Esophagus muscularis mucosa (tissue), 4 donors: ENCODE measurements at regions not wholly inside any gene's neighbourhood (a gene's known extent, or its start where the extent isn't known, plus 50 kb on each side); places are given as distances from the start of the nearest gene placed in this dataset.
"Not testable (repeated sequence)": the region's sequence is repeated elsewhere in the genome, so short reads cannot be mapped to it uniquely, and the experiment has no call there.

Experiments used
- DNase-seq: peaks from one replicate; pipeline ENCODE4 v3.0.0-alpha.2; 2017; ENCODE audit errors: extremely low spot score
- H3K27ac ChIP-seq, 4 donors: fragments of 200-600 bp; sonication (generic); replicated peaks in 1 of 4; 1 replicate in 3 of 4; 2 replicates in 1 of 4; pipeline ENCODE4 v1.5.1; 2016 to 2019; ENCODE audit warnings: mild to moderate bottlenecking in 1 of 4
- H3K27me3 ChIP-seq, 4 donors: fragments of 200-600 bp; sonication (generic); one replicate each; pipeline versions ENCODE4 v1.5.1 to v1.6.0; 2016 to 2019
- H3K36me3 ChIP-seq, 4 donors: fragments of 200-600 bp; sonication (generic); one replicate each; pipeline ENCODE4 v1.5.1; 2016 to 2019
- H3K4me1 ChIP-seq, 4 donors: fragments of 200-600 bp; sonication (generic); one replicate each; pipeline ENCODE4 v1.5.1; 2016 to 2019
- H3K4me3 ChIP-seq, 4 donors: fragments of 200-600 bp; sonication (generic); 1 replicate in 2 of 4; 2 replicates in 2 of 4; pipeline ENCODE4 v1.5.1; 2016 to 2019; ENCODE audit warnings: mild to moderate bottlenecking in 4 of 4, moderate library complexity in 1 of 4
- H3K9me3 ChIP-seq, 4 donors: fragments of 200-600 bp; sonication (generic); 1 replicate in 3 of 4; 2 replicates in 1 of 4; pipeline ENCODE4 v1.5.1; 2016 to 2019
- CTCF ChIP-seq, 3 experiments: fragments of 200-600 bp in 2 of 3; fragments of 450-650 bp in 1 of 3; sonication (generic) in 2 of 3; IDR thresholded peaks; one replicate each; pipeline ENCODE4 v1.5.1; 2017 to 2019; ENCODE audit warnings: antibody characterized with exemption in 3 of 3, mild to moderate bottlenecking in 2 of 3, moderate library complexity in 1 of 3
- EP300 ChIP-seq: sonication (generic); formaldehyde crosslinking; IDR thresholded peaks from one replicate; pipeline ENCODE4 v1.6.1; 2017; ENCODE audit warnings: antibody characterized with exemption
- POLR2A ChIP-seq: fragments of 450-650 bp; IDR thresholded peaks from one replicate; pipeline ENCODE4 v1.6.1; 2017; ENCODE audit warnings: antibody characterized with exemption, moderate library complexity, mild to moderate bottlenecking, low read depth
- POLR2AphosphoS5 ChIP-seq, 2 donors: sonication (generic); formaldehyde crosslinking; IDR thresholded peaks; one replicate each; pipeline ENCODE4 v1.6.1; 2017; ENCODE audit warnings: antibody characterized with exemption in 2 of 2
- WGBS: methylation state at CpG from one replicate; pipeline ENCODE4 v1.1.5; 2018; 5-methylcytosine and 5-hydroxymethylcytosine counted together
- intact Hi-C: fragments of 100-400 bp; cut with DNase I; formaldehyde crosslinking; loops from one replicate; pipeline ENCODE4 v1.15.1; 2023

- Histone ChIP-seq H3K4me3 (no peak overlapping the region), H3K4me1 (peaks cover 0 to 6% (median 0%) of the 10 kb centered on the region in 4 donors), H3K36me3 (no peaks in the 10 kb centered on the region), H3K27ac (no peak overlapping the region), H3K9me3 (no peaks in the 10 kb centered on the region), H3K27me3 (no peaks in the 10 kb centered on the region)
- no peak for DNase-seq
- TF ChIP-seq CTCF (IDR thresholded peaks at IDR 0.05) (no peak), EP300 (no peak), POLR2AphosphoS5 (IDR thresholded peaks at IDR 0.05) (no peak), POLR2A (no peak)
- intact Hi-C loops = no loop called here
Measured at GRCh38 chr1:70820396-70820795, 227.2 kb downstream of the PTGER3 start.

GRCh38 chr1:70820995-70821394, 226.6 kb downstream of the PTGER3 start:
- H3K27ac ChIP-seq = no peak overlapping the region
- TF ChIP-seq POLR2AphosphoS5 (IDR thresholded peaks at IDR 0.05) (no peak), POLR2A (no peak), EP300 (no peak), CTCF (IDR thresholded peaks at IDR 0.05) (no peak)
- H3K4me1 ChIP-seq = peaks cover 0 to 6% (median 0%) of the 10 kb centered on the region in 4 donors
- no peaks in the 10 kb centered on the region for H3K9me3 ChIP-seq
- H3K36me3 ChIP-seq = no peaks in the 10 kb centered on the region
- WGBS = 61% methylated on average over 2 of the region's 2 CpGs
- no peaks in the 10 kb centered on the region for H3K27me3 ChIP-seq
- H3K4me3 ChIP-seq = no peak overlapping the region
- intact Hi-C loops = no loop called here
- no peak for DNase-seq

- no peak for DNase-seq
- intact Hi-C loops = no loop called here
- Histone ChIP-seq H3K27me3 (no peaks in the 10 kb centered on the region), H3K4me3 (no peak overlapping the region), H3K27ac (no peak overlapping the region), H3K4me1 (no peaks in the 10 kb centered on the region), H3K9me3 (peaks cover 0 to 2% (median 0%) of the 10 kb centered on the region in 4 donors), H3K36me3 (no peaks in the 10 kb centered on the region)
- no peak for TF ChIP-seq CTCF (IDR thresholded peaks at IDR 0.05)
- no peak for TF ChIP-seq POLR2A
- no peak for TF ChIP-seq EP300
- no peak for TF ChIP-seq POLR2AphosphoS5 (IDR thresholded peaks at IDR 0.05)
- 93% methylated on average over 3 of the region's 3 CpGs for WGBS
Measured at GRCh38 chr1:70826428-70826827, 221.2 kb downstream of the PTGER3 start.

GRCh38 chr1:70827030-70827429, 220.6 kb downstream of the PTGER3 start:
- WGBS = 95% methylated on average over 3 of the region's 3 CpGs
- Histone ChIP-seq H3K9me3 (peaks cover 0 to 6% (median 0%) of the 10 kb centered on the region in 4 donors), H3K27me3 (no peaks in the 10 kb centered on the region), H3K4me1 (no peaks in the 10 kb centered on the region), H3K36me3 (no peaks in the 10 kb centered on the region), H3K4me3 (no peak overlapping the region), H3K27ac (no peak overlapping the region)
- TF ChIP-seq POLR2A = no peak
- no peak for TF ChIP-seq POLR2AphosphoS5 (IDR thresholded peaks at IDR 0.05)
- no peak for TF ChIP-seq EP300
- no peak for TF ChIP-seq CTCF (IDR thresholded peaks at IDR 0.05)
- no peak for DNase-seq
- intact Hi-C loops = no loop called here

GRCh38 chr1:70828177-70828576, 219.4 kb downstream of the PTGER3 start:
- WGBS = 90% methylated on average over 1 of the region's 1 CpG
- H3K27me3 ChIP-seq = no peaks in the 10 kb centered on the region
- H3K27ac ChIP-seq = no peak overlapping the region
- H3K4me1 ChIP-seq = no peaks in the 10 kb centered on the region
- no peak for DNase-seq
- TF ChIP-seq EP300 = no peak
- TF ChIP-seq POLR2AphosphoS5 (IDR thresholded peaks at IDR 0.05) = no peak
- no peak for TF ChIP-seq POLR2A
- TF ChIP-seq CTCF (IDR thresholded peaks at IDR 0.05) = no peak
- peaks cover 0 to 13% (median 0%) of the 10 kb centered on the region in 4 donors for H3K9me3 ChIP-seq
- intact Hi-C loops = no loop called here
- no peaks in the 10 kb centered on the region for H3K36me3 ChIP-seq
- no peak overlapping the region for H3K4me3 ChIP-seq

GRCh38 chr1:70834365-70834764, 213.3 kb downstream of the PTGER3 start:
- DNase-seq, H3K4me1 ChIP-seq, H3K4me3 ChIP-seq, H3K36me3 ChIP-seq, H3K27me3 ChIP-seq, intact Hi-C loops, H3K27ac ChIP-seq: not testable (repeated sequence)
- WGBS = 79% methylated on average over 2 of the region's 2 CpGs
- H3K9me3 ChIP-seq = peaks cover 0 to 13% (median 0%) of the 10 kb centered on the region in 4 donors
